ENCODE measurements at regions not wholly inside any gene's neighbourhood (a gene's known extent, or its start where the extent isn't known, plus 50 kb on each side); places are given as distances from the start of the nearest gene placed in this dataset.

DNA sequence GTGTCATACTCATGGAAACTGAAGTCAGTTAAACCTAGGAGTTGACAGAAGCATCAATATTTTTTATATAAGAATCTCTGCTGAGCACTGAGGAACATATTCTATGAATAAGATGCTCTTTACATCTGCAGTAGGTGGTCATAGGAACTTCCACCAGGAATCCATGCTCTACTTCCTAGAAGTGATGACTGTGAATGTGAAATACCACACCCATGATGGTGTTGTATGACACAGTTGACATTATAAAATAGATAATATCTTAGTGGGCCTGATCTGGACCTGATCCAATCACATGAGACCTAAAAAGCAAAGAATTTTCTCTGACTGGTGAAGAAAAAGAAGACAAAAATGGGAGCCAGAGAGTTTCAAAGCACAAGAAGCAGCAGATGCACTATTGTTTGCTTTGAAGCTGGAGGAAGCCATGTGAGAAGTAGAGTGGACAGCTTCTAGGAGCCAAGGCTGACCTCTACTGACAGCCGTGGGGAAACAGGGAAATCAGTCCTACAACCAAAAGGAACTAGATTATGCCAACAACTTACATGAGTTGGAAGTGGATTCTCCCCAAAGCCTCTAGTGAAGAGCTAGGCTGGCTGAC, 68.6 kb upstream of the HS3ST1 start:
- H3K4me3 ChIP-seq (ENCODE audit: low read length) = no peak overlapping the region
- no peak for DNase-seq (ENCODE audit: low read depth)
- no peak for TF ChIP-seq CTCF (conservative IDR thresholded peaks at IDR 0.05; ENCODE audit: low read depth, low read length)

DNA sequence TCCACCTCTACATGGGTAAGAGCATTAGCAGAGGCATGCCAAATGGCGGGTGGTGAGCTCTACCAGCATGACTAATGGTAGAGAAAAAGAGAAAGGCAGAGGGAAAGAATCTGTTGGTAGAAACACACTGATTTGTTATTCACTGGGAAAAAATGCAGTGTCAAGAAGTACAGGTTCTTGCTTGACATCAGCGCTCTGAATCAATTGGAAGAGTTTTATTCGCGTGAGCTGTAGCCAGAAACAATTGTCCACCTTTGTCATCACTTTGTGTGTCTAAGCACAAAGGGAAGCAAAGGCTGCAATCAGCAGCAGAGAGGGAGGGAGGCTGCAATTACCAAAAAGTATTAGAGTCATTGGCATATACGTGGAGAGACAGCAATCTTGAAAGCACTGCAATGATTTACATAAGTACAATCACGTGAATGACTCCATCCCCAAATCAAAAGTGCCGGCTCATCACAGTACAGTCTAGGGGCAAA, 67.7 kb upstream of the HS3ST1 start:
- no peak overlapping the region for H3K4me3 ChIP-seq (ENCODE audit: low read length)
- no peak for TF ChIP-seq CTCF (conservative IDR thresholded peaks at IDR 0.05; ENCODE audit: low read depth, low read length)
- no peak for DNase-seq (ENCODE audit: low read depth)

DNA sequence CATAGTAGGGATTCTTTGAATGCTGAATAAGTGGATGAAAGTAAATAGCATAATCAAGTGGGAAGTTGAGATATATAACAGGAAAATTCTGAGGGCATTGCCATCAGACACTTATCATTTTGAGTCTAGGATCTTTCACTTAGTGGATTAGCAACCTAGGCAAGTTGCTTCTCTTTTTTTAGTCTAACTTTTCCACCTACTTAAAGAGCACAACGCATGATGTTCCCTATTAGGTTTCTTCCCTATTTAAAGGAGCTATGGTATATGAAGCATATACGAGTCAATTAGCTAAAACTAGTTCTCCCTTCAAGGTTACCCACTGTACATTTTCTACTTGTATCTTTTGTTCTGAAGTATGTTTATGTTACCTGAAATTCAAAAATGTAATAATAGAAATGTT, 67.1 kb upstream of the HS3ST1 start:
- no peak for TF ChIP-seq CTCF (conservative IDR thresholded peaks at IDR 0.05; ENCODE audit: low read depth, low read length)
- no peak overlapping the region for H3K4me3 ChIP-seq (ENCODE audit: low read length)
- DNase-seq (ENCODE audit: low read depth) = no peak

- DNase-seq (ENCODE audit: low read depth) = no peak
- H3K4me3 ChIP-seq (ENCODE audit: low read length) = no peak overlapping the region
- TF ChIP-seq CTCF (conservative IDR thresholded peaks at IDR 0.05; ENCODE audit: low read depth, low read length) = no peak
Measured at GRCh38 chr4:11495291-11495690, 66.6 kb upstream of the HS3ST1 start.

DNA sequence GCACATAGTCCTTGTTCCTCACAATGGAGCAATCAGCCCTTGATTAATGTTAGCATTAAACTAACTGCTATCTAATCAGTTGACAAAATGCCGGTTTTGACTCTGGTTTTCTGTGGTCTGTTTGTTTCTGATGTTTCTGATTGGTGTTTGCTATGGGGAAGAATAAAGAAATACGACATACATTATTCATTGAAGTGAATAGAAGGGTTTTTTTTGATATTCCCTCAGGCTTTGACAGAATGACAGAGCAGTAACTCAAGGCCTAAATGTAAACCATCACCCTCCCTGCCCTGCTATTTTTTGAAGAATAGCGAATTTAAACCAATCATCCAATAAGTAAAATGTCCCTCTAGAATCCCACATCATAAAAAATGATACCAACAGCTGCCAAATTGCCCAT, 65.5 kb upstream of the HS3ST1 start:
- H3K4me3 ChIP-seq (ENCODE audit: low read length) = no peak overlapping the region
- no peak for TF ChIP-seq CTCF (conservative IDR thresholded peaks at IDR 0.05; ENCODE audit: low read depth, low read length)

GRCh38 chr4:11489453-11490083, 60.9 kb upstream of the HS3ST1 start:
- DNase-seq (ENCODE audit: low read depth) = no peak
- no peak overlapping the region for H3K4me3 ChIP-seq (ENCODE audit: low read length)
- no peak for TF ChIP-seq CTCF (conservative IDR thresholded peaks at IDR 0.05; ENCODE audit: low read depth, low read length)

More for the DNA sequence above, 65.5 kb upstream of the HS3ST1 start:
- DNase-seq (ENCODE audit: low read depth) = no peak

Measured in retinal pigment epithelial cell (primary cell).